Left ventricle myocardium inferior (tissue), 1 donor: ENCODE measurements at regions not wholly inside any gene's neighbourhood (a gene's known extent, or its start where the extent isn't known, plus 50 kb on each side); places are given as distances from the start of the nearest gene placed in this dataset.

Experiments used
- DNase-seq: peaks from one replicate; pipeline ENCODE4 v3.0.0-alpha.2; 2020
- H3K27ac ChIP-seq: fragments of 200-600 bp; replicated peaks from 2 replicates; pipeline ENCODE4 v1.8.0; 2021
- H3K27me3 ChIP-seq: fragments of 200-600 bp; 2 replicates; pipeline ENCODE4 v1.8.0; 2021; ENCODE audit warnings: low read depth
- H3K36me3 ChIP-seq: fragments of 200-600 bp; 2 replicates; pipeline ENCODE4 v1.8.0; 2021
- H3K4me1 ChIP-seq: fragments of 200-600 bp; 2 replicates; pipeline ENCODE4 v1.8.0; 2021
- H3K4me3 ChIP-seq: fragments of 200-600 bp; 2 replicates; pipeline ENCODE4 v1.8.0; 2021; ENCODE audit warnings: mild to moderate bottlenecking, moderate library complexity
- H3K9me3 ChIP-seq: fragments of 200-600 bp; replicated peaks from 2 replicates; pipeline ENCODE4 v1.8.0; 2021
- intact Hi-C: fragments of 100-400 bp; cut with micrococcal nuclease; formaldehyde crosslinking; loops from one replicate; pipeline ENCODE4 v1.11.0; 2022
- TF ChIP-seq, protein P1 (sequence below): fragments of 200-600 bp; IDR thresholded peaks from 2 replicates; pipeline ENCODE4 v1.8.0; 2021; ENCODE audit warnings: antibody characterized with exemption, mild to moderate bottlenecking, borderline replicate concordance
- donor health status: DM: no; HTN: yes; CAD: no; lungs with severe emphysema.

DNA sequence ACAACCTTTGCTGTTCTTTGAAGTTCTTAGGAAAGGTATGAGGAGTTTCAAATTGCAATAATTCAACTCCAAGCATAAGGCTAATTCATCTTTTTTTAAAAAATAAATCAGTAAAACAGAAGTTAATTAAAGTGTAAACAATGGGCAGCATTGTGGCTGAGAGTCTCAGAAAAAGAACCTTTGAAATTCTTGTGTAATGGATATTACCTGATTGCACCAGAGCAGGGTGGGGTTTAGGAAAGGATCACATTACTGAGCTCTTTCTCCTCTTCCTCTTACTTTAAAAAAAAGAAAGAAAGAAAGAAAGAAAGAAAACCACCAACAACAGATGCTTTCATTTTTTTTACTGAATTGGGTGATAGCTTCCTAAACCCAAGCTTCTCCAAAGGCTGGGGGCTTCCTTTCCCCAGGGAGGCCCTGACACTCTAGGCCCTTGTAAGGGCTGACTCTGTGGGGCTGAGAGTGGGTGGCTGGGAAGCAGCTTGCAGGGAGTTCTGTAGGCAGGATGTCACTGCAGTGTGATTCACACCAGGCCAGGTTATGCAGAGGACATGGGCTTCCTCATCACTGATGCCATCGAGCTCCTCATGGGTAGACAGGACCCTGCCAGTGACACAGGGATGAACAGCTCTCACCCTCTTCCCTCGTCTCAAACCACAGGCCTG, 564.5 kb downstream of the FGF9 start:
- H3K4me3 ChIP-seq: no peak overlapping the region
- no peak overlapping the region for H3K27ac ChIP-seq
- intact Hi-C loops: no loop called here
- no peaks in the 10 kb centered on the region for H3K9me3 ChIP-seq
- no peaks in the 10 kb centered on the region for H3K36me3 ChIP-seq
- TF ChIP-seq, protein P1, sequence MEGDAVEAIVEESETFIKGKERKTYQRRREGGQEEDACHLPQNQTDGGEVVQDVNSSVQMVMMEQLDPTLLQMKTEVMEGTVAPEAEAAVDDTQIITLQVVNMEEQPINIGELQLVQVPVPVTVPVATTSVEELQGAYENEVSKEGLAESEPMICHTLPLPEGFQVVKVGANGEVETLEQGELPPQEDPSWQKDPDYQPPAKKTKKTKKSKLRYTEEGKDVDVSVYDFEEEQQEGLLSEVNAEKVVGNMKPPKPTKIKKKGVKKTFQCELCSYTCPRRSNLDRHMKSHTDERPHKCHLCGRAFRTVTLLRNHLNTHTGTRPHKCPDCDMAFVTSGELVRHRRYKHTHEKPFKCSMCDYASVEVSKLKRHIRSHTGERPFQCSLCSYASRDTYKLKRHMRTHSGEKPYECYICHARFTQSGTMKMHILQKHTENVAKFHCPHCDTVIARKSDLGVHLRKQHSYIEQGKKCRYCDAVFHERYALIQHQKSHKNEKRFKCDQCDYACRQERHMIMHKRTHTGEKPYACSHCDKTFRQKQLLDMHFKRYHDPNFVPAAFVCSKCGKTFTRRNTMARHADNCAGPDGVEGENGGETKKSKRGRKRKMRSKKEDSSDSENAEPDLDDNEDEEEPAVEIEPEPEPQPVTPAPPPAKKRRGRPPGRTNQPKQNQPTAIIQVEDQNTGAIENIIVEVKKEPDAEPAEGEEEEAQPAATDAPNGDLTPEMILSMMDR: no peak
- no peaks in the 10 kb centered on the region for H3K4me1 ChIP-seq
- peaks cover 7% of the 10 kb centered on the region for H3K27me3 ChIP-seq
- DNase-seq: no peak

DNA sequence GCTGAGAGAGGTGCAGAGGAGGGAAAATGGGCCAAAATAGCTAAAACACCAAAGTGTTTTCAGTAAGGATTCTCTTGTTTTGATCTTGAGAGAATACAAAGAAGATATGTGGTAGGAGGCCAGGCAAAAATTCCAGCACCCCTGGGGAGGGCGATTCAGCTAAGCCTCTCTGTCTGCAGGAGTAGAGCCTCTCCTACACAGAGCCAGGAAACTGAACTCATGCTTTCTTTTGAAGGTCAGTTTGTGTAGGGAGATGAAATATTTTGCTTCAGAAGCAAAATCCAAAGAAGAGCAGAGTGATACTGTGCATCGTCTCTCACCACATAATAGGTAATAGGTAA, 565.0 kb downstream of the FGF9 start:
- Histone ChIP-seq H3K36me3 (no peaks in the 10 kb centered on the region), H3K4me3 (no peak overlapping the region), H3K9me3 (no peaks in the 10 kb centered on the region), H3K27ac (no peak overlapping the region), H3K4me1 (no peaks in the 10 kb centered on the region), H3K27me3 (peaks cover 7% of the 10 kb centered on the region)
- intact Hi-C loops: no loop called here
- TF ChIP-seq, protein P1: no peak
- DNase-seq: no peak

DNA sequence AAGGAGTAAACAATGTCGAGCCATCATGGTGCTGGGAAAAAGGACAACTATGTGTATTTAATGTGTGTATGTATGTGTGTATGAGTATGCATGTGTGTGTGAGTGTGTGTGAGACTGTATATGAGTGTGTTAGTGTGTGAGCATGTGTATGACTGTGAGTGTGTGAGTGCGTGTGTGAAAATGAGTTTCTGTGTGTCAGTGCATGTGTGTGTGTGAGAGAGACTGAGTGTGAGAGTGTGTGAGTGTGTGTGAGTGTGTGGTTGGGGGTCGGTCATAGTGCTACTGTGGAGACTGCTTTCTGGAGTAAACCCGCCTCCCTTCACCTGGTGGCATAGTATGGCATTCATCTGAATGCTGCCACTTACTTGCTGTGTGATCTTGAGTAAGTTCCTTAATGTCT, 567.4 kb downstream of the FGF9 start:
- Histone ChIP-seq H3K4me3 (no peak overlapping the region), H3K27ac (no peak overlapping the region), H3K36me3 (no peaks in the 10 kb centered on the region), H3K27me3 (peaks cover 7% of the 10 kb centered on the region), H3K9me3 (no peaks in the 10 kb centered on the region), H3K4me1 (no peaks in the 10 kb centered on the region)
- intact Hi-C loops: no loop called here
- TF ChIP-seq, protein P1: no peak
- no peak for DNase-seq

DNA sequence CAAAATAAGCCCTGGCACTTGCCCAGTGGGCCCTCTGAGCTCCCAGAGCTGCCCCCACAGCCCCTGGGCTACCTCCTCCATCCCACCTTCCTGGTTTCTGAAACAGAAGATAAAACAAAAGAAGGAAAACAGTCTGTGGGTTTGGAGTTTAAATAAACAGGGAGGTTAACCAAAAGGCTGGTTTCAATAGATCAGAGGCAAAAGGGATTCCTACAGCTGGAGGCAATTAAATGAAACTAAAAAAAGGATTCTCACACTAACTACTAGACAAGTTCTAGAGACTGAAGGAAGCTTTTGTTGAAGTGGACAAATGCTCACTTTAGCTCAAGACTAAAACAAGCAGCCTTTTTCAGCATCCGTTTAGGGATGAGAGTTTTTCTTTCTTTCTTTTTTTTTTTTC, 569.8 kb downstream of the FGF9 start:
- intact Hi-C loops: no loop called here
- Histone ChIP-seq H3K9me3 (no peaks in the 10 kb centered on the region), H3K27ac (no peak overlapping the region), H3K27me3 (peaks cover 7% of the 10 kb centered on the region), H3K4me3 (no peak overlapping the region), H3K4me1 (no peaks in the 10 kb centered on the region), H3K36me3 (no peaks in the 10 kb centered on the region)
- DNase-seq: no peak
- TF ChIP-seq, protein P1: no peak

DNA sequence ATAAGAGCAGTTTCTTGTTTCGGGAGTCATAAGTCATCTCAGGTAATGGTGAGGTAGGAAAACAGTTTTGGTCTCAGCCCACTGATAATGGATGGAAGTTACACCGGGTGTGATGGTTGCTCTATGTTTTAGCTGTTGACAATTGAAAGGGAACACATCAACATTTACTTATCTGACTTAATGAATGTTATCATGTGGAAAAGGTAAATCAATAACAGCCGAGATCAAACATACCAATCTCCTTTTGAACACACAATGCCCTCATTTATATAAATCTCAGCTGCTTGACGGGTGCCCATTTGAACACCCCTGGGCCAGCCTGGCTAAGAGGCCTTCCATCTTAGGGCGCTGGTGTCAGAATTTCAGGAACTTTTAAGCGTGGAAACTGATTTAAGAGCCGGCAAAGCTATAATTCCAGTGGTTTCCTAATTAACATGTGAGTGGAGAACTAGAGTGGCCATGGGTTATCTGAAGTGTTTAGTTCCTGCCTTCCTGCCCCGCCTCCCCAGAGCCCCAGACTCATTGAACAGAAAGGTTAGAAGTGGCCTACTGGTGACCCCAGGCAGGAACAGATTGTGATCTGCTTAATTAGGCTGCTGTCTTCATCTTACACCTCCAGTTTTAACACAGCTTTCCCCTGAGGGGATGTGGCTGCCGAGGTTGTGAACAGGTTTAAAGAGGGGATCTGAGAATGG, 572.7 kb downstream of the FGF9 start:
- no peak for DNase-seq
- Histone ChIP-seq H3K9me3 (no peaks in the 10 kb centered on the region), H3K4me1 (no peaks in the 10 kb centered on the region), H3K27me3 (peaks cover 7% of the 10 kb centered on the region), H3K27ac (no peak overlapping the region), H3K4me3 (no peak overlapping the region), H3K36me3 (no peaks in the 10 kb centered on the region)
- TF ChIP-seq, protein P1: no peak
- intact Hi-C loops: no loop called here
